PC-9 (cell line): ENCODE measurements at regions not wholly inside any gene's neighbourhood (a gene's known extent, or its start where the extent isn't known, plus 50 kb on each side); places are given as distances from the start of the nearest gene placed in this dataset.

Source experiments
- EZH2 ChIP-seq: fragments of 200-600 bp; sonication (generic); IDR thresholded peaks from 2 replicates; pipeline ENCODE4 v1.8.0; 2017; ENCODE audit warnings: antibody characterized with exemption, low read depth
- TF ChIP-seq, protein P1 (sequence below): fragments of 200-600 bp; sonication (generic); conservative IDR thresholded peaks from 2 replicates; pipeline ENCODE4 v1.6.1; 2017; ENCODE audit warnings: mixed run types, antibody characterized with exemption, mild to moderate bottlenecking, moderate library complexity

DNA sequence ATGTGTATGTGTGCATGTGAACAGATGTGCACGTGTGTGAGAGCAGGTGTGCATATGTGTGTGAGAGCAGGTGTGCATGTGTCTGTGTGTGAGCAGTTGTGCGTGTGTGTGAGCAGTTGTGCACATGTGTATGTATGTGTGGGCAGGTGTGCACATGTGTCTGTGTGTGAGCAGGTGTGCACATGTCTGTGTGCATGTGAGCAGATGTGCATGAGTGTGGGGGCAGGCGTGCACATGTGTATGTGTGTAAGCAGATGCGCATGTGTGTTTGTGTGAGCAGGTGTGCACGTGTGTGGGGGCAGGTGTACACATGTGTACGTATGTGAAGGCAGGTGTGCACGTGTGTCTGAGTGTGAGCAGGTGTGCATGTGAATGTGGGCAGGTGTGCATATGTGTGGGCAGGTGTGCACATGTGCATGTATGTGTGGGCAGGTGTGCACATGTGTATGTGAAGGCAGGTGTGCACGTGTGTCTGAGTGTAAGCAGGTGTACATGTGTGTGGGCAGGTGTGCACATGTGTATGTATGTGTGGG, 66.5 kb upstream of the LRPAP1 start:
- no peak for TF ChIP-seq EZH2
- TF ChIP-seq, protein P1, sequence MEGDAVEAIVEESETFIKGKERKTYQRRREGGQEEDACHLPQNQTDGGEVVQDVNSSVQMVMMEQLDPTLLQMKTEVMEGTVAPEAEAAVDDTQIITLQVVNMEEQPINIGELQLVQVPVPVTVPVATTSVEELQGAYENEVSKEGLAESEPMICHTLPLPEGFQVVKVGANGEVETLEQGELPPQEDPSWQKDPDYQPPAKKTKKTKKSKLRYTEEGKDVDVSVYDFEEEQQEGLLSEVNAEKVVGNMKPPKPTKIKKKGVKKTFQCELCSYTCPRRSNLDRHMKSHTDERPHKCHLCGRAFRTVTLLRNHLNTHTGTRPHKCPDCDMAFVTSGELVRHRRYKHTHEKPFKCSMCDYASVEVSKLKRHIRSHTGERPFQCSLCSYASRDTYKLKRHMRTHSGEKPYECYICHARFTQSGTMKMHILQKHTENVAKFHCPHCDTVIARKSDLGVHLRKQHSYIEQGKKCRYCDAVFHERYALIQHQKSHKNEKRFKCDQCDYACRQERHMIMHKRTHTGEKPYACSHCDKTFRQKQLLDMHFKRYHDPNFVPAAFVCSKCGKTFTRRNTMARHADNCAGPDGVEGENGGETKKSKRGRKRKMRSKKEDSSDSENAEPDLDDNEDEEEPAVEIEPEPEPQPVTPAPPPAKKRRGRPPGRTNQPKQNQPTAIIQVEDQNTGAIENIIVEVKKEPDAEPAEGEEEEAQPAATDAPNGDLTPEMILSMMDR: no peak
